ENCODE measurements at regions not wholly inside any gene's neighbourhood (a gene's known extent, or its start where the extent isn't known, plus 50 kb on each side); places are given as distances from the start of the nearest gene placed in this dataset.

GRCh38 chr2:7721413-7721995 is 804.3 kb downstream of the RNF144A start:
- TF ChIP-seq, protein P1, sequence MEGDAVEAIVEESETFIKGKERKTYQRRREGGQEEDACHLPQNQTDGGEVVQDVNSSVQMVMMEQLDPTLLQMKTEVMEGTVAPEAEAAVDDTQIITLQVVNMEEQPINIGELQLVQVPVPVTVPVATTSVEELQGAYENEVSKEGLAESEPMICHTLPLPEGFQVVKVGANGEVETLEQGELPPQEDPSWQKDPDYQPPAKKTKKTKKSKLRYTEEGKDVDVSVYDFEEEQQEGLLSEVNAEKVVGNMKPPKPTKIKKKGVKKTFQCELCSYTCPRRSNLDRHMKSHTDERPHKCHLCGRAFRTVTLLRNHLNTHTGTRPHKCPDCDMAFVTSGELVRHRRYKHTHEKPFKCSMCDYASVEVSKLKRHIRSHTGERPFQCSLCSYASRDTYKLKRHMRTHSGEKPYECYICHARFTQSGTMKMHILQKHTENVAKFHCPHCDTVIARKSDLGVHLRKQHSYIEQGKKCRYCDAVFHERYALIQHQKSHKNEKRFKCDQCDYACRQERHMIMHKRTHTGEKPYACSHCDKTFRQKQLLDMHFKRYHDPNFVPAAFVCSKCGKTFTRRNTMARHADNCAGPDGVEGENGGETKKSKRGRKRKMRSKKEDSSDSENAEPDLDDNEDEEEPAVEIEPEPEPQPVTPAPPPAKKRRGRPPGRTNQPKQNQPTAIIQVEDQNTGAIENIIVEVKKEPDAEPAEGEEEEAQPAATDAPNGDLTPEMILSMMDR (IDR thresholded peaks at IDR 0.05) = no peak
- no peak for TF ChIP-seq POLR2AphosphoS5 (IDR thresholded peaks at IDR 0.05)
- TF ChIP-seq EP300 (IDR thresholded peaks at IDR 0.05) = no peak
- no peak for TF ChIP-seq POLR2A (IDR thresholded peaks at IDR 0.05)
